Activated T-cell treated with anti-CD3 and anti-CD28 coated beads, Interleukin-2, amount 50 U/mL, for 48 hours (primary cell): ENCODE measurements at regions not wholly inside any gene's neighbourhood (a gene's known extent, or its start where the extent isn't known, plus 50 kb on each side); places are given as distances from the start of the nearest gene placed in this dataset.
"Not testable (repeated sequence)": the region's sequence is repeated elsewhere in the genome, so short reads cannot be mapped to it uniquely, and the experiment has no call there.

Source experiments
- DNase-seq, 2 experiments: peaks; one replicate each; pipeline ENCODE4 v3.0.0-alpha.2; 2020

DNA sequence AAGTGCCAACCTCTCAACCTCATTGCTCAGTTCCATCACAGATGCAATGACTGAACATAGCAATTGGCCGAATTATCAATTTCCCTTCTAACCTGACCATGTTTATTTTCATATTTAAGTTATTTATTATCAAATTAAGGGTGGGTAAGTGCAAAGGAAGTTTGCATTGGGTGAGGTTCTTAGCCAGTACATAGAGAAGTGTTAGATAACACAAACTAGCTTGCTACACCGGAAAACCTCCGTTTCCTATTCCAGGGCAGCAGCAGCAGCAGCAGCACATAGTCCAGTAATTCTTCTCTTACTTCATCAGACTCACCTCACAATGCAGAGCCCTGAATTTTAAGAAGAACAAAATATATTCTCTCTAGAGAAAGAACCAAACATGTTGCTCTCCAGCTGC lies 200.5 kb upstream of the OR4E1 start:
- no peak for DNase-seq

DNA sequence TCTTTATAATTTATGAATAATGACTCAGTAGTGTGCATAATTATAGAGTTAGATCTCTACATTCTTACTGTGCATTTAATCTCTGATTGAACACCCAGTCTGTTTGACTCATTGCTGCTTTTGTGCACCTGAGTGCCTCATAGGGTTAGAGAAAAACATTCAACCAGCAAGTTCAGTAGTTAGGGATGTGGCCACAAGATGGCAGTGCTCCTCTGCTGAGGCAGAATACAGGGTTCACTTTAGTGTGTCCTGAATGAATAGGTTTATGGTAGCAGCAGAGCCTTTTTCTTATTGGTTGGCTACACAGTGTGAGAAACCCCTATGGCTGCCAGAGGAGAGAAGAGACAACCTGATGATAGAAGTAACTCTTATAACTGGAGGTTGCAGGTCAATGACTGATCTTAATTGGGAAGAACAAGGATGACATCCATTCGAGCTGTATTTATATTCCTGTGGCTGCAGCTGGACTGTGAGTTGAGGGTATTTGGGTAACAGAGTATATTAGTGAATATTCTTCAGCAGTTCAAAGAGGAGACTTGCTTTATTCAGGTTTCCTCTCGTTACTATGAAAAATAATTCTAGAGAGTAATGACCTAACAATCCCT lies 194.9 kb upstream of the OR4E1 start:
- peak; percentile 88 for DNase-seq

DNA sequence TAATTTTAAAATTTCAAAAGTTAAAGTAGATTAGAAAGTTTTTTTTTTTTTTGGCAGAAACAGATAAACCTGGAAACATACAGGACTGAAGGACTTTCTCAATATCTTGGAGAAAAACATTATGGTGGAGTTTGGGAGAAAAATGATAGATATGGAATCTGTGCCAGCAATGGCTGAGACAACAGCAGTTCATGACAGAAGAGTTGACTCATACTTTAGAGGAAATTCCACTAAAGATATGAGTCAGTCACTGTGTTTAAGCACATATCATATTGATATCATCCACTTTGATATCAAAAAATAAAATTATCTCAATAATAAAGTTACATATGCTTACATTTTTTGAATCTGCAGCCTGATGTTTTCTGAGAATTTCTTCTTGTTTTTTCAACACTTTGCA lies 193.9 kb upstream of the OR4E1 start:
- DNase-seq = no peak

DNA sequence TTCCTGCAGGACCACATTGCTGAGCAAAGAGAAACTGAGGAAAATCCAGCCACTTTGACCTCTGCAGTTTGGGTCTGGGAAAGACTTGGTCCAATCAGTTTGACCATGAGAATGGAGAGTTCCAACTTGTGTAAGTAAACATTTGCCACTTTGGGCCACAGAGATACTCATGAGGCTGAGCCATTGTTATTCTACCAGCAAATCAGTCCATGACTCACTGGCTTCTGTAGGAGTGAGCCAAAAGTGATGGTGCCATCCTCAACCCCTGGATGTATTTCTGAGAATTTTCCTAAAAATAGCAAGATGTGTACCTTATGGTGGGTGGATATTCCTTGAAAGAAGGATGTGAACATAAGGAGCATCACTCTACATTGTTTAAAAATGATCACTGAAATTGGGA lies 192.9 kb upstream of the OR4E1 start:
- no peak for DNase-seq

DNA sequence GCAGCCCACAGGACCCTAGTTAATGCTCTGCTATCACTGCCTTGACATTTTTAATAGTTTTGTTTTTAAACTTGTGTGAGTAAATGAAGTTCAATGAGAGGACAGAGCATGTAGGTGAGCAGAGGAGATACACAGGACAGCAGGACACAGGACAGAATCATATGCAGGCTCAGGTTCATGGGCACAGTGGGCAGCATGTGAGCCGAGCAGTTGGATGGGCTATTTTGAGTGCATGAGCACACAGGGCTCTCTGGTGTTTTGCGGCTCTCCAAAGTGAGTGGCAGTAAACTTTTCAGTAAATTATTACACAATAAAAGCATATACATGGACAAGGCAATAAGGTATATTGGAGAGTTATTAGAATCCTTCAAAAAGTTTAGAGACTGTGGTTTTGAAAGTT lies 189.7 kb upstream of the OR4E1 start:
- DNase-seq = no peak

DNA sequence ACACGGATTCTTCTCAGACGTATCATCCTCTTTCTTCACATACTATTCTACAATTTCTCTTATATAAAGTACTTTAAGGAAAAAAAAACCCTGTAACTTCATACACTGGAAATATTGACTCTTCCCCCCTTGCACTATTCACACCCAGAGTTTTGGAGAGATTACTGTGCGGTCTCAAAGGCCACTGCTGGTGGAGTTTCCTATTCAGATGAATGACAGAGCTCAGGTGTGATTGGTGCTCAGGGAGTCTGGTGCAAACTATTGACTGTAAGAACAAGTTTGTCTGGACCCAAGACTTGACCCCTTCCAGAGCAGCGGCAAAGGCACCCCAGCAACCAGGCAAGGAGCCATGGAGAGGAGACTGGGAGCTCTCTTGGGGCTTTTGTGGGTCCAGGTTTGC lies 187.5 kb upstream of the OR4E1 start:
- DNase-seq = no peak

DNA sequence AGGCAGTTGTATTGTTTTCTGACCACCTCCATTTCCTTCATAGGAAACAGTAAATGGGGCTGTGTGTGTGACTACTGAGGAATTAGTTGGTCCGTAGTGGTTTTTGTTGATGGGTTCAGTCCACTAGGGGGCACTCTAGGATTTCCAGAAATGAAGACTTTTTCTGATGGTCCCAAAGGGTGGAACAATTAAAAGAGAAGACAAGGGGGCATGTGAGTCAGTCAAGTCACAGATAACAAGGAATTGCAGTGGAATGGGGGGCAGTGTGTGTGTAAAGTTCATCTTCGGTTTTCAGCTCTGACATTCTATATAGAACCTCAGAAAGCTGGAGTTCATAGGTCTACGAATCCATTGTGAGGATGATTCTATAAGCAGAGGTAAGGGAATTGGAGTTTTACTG lies 186.6 kb upstream of the OR4E1 start:
- DNase-seq = peak in 1 of 2 experiments; percentile 42

DNA sequence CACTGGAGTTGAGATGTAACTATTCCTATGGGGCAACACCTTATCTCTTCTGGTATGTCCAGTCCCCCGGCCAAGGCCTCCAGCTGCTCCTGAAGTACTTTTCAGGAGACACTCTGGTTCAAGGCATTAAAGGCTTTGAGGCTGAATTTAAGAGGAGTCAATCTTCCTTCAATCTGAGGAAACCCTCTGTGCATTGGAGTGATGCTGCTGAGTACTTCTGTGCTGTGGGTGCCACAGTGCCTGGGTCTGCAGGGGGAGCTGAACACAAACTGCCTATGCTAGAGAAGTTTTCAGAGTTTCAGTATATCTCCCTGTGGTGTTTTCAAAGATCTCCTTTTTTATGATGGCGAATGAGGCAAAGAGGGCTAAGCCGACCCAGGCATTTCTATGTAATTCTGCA lies 179.2 kb upstream of the OR4E1 start:
- no peak for DNase-seq

DNA sequence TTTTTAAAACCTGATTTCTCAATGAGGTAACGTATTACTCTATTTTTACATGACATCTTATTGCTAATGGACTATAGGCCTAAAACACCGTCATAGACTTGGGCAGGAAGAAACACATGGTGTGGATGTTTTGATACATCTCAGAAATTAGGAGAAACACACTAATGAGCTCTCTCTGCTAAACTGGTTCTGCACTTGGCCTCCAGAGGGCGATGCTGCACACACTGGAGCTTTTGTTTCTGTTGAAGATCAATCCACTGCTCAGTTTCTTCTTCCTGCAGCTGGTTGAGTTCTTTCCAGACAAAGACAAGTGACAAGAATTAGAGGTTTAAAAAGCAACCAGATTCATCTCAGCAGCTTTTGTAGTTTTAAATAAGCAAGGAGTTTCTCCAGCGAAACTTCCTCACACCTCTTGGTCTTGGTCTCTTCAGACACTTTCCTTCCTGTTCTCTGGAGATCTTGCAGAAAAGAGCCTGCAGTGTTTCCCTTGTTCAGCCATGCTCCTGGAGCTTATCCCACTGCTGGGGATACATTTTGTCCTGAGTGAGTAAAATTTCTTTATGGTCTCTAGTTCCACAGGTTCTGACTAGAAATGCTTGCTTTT lies 178.5 kb upstream of the OR4E1 start:
- DNase-seq = peak; percentile 82 to 83

DNA sequence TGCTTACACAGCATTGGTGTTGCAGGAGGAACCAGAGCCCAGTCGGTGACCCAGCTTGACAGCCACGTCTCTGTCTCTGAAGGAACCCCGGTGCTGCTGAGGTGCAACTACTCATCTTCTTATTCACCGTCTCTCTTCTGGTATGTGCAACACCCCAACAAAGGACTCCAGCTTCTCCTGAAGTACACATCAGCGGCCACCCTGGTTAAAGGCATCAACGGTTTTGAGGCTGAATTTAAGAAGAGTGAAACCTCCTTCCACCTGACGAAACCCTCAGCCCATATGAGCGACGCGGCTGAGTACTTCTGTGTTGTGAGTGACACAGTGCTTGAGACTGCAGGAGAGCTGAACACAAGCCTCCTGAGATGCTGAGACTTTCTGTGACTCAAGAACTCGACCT lies 173.3 kb upstream of the OR4E1 start:
- peak; percentile 42 for DNase-seq

DNA sequence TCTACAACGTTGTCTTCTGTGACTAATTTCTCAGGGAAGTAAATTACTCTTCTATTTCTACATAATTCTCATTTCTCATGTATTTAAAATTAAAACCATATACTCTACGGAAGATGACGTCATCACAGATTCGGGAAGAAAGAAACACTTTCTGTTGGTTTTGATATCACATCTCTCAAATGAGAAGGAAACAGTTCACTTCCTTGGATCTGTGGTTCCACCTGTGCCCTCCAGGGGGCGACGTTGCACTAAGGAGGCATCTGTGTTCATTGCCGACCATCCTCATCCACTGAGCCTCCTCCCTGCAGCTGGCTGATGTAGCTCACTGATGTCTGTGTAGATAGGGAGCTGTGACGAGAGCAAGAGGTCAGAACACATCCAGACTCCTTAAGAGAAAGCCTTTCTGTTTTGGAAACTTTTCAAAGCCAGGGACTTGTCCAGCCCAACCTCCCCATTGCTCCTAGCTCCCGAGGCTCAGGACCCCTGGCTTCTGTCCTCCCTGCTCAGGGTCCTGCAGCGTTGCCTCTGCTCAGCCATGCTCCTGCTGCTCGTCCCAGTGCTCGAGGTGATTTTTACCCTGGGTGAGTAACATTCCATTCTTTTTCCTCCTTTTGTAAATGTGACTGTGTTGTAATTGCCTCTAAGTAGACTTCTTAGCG lies 172.7 kb upstream of the OR4E1 start:
- peak; percentile 84 for DNase-seq

DNA sequence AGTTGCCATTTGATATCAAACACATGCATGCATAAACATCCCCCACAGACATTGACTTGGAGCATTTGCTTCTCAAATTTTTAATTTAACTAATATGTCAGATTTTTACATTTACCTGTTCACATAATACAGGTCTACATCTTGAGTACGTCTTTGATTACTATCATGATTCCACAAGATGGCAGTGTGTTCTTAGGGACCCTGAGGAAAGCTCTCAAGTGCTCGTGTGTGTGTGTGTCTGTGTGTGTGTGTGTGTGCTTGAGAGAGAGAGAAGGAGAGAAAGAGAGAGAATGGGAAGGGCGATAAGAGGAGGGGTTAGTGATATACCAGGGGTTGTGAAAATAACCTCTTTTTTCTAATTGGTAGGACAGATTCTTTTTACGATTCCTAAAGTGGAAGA lies 167.1 kb upstream of the OR4E1 start:
- no peak for DNase-seq

DNA sequence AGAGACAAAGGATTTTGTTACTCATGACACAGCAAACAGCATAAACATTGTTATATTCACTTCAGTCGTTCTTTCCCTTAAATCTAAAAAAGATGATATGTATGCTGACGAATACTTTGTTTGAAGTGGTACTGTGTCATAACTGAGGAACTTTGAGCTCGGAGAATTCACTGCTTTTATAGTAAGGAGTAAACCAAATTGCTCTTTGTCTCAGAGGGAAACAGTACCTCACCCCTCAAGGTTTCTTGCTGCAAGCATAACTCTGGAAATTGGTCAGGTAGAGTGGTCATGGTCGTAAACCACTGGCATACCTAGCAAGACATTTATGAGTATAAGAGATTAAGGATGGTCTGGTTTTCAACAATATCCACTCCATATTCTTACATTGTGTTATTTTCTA lies 160.2 kb upstream of the OR4E1 start:
- no peak for DNase-seq

DNA sequence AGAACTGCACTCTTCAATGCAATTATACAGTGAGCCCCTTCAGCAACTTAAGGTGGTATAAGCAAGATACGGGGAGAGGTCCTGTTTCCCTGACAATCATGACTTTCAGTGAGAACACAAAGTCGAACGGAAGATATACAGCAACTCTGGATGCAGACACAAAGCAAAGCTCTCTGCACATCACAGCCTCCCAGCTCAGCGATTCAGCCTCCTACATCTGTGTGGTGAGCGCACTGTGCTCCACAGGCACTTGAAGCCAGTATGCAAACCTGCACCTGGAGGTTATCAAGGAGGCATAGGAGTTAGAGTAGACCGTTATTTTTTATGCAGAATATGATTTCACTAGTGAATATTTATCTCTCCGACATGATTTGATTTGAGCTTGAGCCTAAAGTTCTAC lies 152.2 kb upstream of the OR4E1 start:
- DNase-seq = no peak

DNA sequence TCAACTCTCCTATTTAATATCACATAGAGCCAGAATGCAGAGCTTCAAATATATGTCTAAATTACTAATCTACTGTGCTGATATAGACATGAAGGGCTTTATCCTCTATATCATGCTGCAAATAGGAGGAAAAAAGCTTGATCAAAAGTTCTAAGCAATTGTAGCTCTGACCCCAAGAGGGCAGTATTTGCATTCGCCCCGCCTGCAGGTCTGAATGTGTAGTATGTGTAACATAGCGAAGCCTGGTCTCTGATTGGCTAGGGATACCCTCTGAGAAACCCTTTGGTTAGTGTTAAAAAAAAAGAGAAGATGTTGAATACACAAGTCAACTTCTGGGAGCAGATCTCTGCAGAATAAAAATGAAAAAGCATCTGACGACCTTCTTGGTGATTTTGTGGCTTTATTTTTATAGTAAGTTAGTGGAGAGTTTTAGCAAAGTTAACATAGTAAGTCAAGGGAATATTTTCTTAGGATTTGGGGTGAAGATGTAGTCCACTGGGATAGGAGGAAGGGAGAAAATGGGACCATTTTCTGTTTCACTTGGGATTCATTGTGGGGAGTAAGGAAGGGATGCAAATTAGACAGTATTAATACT lies 151.6 kb upstream of the OR4E1 start:
- peak; percentile 39 to 55 for DNase-seq

DNA sequence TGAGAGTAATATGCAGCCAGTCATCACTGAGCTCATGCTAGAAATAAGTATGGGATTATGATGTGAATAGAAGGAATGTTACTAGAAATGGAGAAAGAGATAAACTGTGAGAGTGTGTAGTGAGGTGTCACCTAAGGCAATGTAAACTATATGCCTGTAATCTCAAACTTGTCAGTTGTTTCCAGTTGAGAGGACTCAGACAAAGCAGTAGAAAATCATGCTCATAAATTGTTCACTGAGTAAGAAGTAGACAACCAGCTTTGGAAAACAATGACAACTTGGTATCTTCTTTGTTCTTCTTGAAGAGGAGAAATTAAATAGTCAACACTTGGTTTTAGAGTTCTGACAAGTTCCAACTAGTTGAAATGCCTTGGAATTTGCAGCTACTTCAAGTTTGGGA lies 148.5 kb upstream of the OR4E1 start:
- DNase-seq = no peak

DNA sequence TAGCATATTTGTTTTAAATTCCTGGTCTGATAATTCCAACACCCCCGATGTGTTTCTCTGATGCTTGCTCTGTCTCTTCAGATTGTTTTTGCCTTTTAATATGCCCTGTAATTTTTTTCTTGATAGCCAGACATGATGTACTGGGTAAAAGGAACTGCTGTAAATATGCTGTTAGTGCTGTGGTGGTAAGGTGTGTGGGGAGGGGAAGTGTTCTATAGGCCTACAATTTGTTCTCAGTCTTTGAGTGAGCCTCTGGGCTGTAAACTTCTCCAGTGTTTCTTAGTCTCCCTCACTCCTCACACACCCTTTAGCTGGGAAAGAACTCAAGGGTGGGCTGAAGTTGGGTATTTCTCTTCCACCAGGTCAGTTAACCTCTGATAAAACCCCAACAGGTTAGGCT lies 147.0 kb upstream of the OR4E1 start:
- DNase-seq = no peak

DNA sequence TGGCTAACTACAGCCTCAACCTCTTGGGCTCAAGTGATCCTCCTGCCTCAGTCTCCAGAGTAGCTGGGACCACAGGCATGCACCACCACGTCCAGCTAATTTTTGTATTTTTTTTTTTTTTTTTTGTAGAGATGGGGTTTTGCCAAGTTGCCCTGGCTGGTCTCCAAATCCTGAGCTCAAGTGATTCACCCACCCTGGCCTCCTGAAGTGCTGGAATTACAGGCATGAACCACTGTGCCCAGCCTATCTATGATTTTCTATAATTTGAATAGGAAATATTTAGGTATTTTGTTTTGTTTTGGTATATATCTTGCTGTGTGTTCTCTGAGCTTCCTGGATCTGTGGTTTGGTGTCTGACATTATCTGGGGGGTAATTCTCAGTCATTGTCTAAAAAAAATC lies 146.3 kb upstream of the OR4E1 start:
- not testable (repeated sequence) for DNase-seq

DNA sequence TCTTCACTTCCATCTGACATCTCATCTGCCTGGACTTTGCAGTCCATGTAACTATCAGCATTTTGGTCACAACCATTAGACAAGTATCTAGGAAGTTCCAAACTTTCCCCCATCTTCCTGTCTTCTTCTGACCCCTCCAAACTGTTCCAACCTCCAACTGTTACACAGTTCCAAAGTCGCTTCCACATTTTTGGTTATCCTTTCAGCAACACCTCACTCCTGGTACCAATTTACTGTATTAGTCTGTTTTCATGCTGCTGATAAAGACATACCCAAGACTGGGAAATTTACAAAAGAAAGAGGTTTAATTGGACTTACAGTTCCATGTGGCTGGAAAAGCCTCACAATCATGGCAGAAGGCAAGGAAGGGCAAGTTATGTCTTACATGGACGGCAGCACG lies 143.4 kb upstream of the OR4E1 start:
- not testable (repeated sequence) for DNase-seq

DNA sequence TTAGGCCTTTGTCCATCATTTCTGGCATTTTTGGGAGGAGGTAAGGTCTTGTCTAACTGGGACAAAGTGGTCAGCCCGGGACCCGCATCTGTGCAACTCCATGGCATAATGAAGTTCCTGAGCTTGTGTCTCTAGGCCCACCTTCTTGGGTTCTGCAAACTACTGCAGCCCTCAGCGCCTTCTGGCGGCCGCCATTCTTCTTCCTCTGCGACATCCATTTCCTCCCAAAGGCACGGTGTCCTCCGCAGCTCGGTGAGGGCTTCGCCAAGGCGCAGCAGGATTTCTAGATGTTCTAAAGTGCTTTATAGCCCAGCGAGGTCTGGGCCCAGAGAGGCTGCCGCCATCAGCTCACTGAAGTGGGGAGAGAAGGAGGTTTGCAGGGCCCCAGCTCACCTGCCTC lies 134.4 kb upstream of the OR4E1 start:
- no peak for DNase-seq

DNA sequence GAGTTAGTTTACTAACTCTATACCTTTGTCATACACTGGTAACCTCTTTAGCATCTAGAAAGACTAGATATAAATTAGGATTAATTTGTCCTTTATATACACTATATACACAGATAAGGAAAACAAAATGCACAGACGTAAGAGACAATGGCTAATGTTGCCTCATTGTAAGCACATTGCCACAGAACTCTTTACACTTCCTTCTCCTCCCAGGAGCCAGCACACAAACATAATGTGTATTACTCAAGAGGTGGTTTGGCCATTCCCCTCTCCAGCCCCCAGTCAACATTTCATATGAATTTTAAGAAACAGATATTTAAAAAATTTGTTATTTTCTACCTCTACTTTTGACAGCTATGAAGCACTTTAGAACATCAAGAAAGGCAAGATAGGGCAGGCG lies 131.4 kb upstream of the OR4E1 start:
- no peak for DNase-seq

DNA sequence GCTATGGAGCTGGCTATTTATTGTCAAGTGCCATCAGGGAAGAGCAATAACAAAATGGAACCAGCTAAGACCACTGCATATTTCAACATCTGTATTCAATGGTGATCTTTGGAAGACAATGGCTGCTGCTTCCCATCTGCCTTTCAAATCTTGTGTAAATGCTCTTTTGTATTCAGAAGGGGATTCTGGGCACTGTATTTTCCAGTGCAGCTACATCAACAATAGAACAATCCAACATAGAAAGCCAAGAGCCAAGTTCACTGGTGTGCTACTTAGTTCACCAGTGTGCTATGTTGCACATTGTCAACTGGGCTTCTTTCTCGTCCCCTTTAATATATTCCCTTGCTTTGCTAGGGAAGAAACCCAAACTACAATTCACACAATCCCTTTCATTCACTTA lies 128.8 kb upstream of the OR4E1 start:
- DNase-seq = no peak

DNA sequence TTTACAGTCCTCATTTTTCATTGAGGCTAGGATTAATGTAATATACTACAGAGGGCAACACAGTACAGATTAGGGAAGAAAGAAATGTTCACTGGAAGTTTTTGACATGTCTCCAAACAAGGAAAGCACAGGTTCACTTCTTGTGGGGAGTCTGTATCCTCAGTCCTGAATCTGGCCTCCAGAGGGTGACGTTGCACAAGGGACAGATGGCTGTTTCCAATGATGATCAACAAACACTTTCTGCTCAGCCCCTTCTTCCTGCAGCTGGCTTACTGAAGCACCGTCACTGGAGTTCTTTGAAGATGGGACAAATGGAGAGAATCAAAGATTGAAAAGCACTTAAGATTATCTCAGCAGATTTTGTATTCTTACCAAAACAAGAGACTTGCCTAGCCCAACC lies 123.3 kb upstream of the OR4E1 start:
- no peak for DNase-seq

DNA sequence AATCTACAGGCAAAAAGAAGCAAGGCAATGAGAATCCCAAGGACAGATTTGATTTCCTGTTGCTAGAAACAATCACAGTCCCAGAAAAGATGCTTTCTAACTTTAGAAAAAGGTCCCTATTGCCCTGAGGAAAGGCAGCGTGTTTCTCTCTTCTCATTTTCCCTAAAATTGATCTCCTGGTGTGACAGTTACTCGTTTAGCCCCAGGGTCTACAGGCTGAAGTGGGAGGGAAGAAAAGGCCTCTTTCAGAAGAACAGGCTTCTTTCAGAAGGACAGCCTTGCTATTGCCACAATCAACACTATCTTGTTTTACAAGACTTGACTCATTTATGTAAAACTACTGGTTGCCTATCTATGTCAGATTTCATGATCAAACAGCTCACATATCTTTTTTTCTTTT lies 121.8 kb upstream of the OR4E1 start:
- no peak for DNase-seq
